GM12878 (cell line): ENCODE measurements at regions not wholly inside any gene's neighbourhood (a gene's known extent, or its start where the extent isn't known, plus 50 kb on each side); places are given as distances from the start of the nearest gene placed in this dataset.

Source experiments
- ATAC-seq: fragments of 200-7000 bp; cut with Tn5 transposase; 3 replicates; pipeline ENCODE4 v1.9.1; 2020; ENCODE audit warnings: mild to moderate bottlenecking, moderate library complexity
- BruUV-seq: library from RNA; stranded (reverse); fragments of 400-500 nt; replicated peaks from 2 replicates; lab custom pipeline; 2021; lab: Mats Ljungman, UMichigan
- CTCF ChIA-PET: fragments of 300-600 bp; sonication (Branson Sonifier 250); formaldehyde crosslinking; extraction: SDS; loops from one replicate; lab custom pipeline; 2021; ENCODE audit warnings: inconsistent platforms; lab: Yijun Ruan, JAX
- POLR2A ChIA-PET: fragments of 350-600 bp; formaldehyde crosslinking; extraction: SDS; loops from one replicate; lab custom pipeline; 2021; ENCODE audit warnings: inconsistent platforms; lab: Charles Lee
- RAD21 ChIA-PET: fragments of 300-600 bp; sonication (Branson Sonifier 250); formaldehyde crosslinking; loops from one replicate; lab custom pipeline; 2023; ENCODE audit warnings: antibody characterized with exemption; ENCODE audit not compliant: unreplicated experiment; lab: Charles Lee
- SMC1A ChIA-PET: fragments of 300-600 bp; sonication (Branson Sonifier 250); formaldehyde crosslinking; loops from one replicate; lab custom pipeline; 2023; ENCODE audit not compliant: unreplicated experiment, uncharacterized antibody; lab: Charles Lee
- DNase-seq: peaks from one replicate; pipeline ENCODE4 v3.0.0-alpha.2; 2011; ENCODE audit warnings: low read depth, low spot score
- FAIRE-seq: peaks from 3 replicates; lab custom pipeline; 2011; peaks lifted over from hg19 to GRCh38; lab: Jason Lieb, UNC
- H2AFZ ChIP-seq: 2 replicates; pipeline ENCODE4 v1.6.0; 2011; ENCODE audit warnings: low read depth, low read length, control low read depth; ENCODE audit not compliant: control insufficient read depth
- H3K27ac ChIP-seq: 2 replicates; pipeline ENCODE4 v1.5.1; 2011; ENCODE audit warnings: control low read depth; ENCODE audit not compliant: control insufficient read depth, insufficient read depth
- H3K27me3 ChIP-seq, 2 experiments: replicated peaks in 1 of 2; 2 replicates each; pipeline versions ENCODE4 v1.6.0 to v1.6.1; 2011; ENCODE audit warnings: low read length in 1 of 2; ENCODE audit not compliant: control insufficient read depth in 2 of 2, insufficient read depth in 2 of 2
- H3K36me3 ChIP-seq, 2 experiments: 2 replicates each; pipeline ENCODE4 v1.5.1; 2011; ENCODE audit warnings: low read length in 1 of 2; ENCODE audit not compliant: control insufficient read depth in 2 of 2, insufficient read depth in 2 of 2
- H3K4me1 ChIP-seq: 2 replicates; pipeline ENCODE4 v1.6.1; 2011; ENCODE audit warnings: mild to moderate bottlenecking, low read length, moderate library complexity, mixed read lengths; ENCODE audit not compliant: control insufficient read depth, insufficient read depth
- H3K4me2 ChIP-seq: 2 replicates; pipeline ENCODE4 v1.6.0; 2011; ENCODE audit warnings: control low read depth; ENCODE audit not compliant: control insufficient read depth, insufficient read depth
- H3K4me3 ChIP-seq: fragments of 200-600 bp; sonication (generic); 2 replicates; pipeline ENCODE4 v1.5.1; 2016
- H3K79me2 ChIP-seq: 2 replicates; pipeline ENCODE4 v1.6.0; 2011; ENCODE audit warnings: low read length; ENCODE audit not compliant: control insufficient read depth, insufficient read depth
- H3K9ac ChIP-seq: 2 replicates; pipeline ENCODE4 v1.8.0; 2011; ENCODE audit warnings: low read length, control low read depth, mixed read lengths; ENCODE audit not compliant: control insufficient read depth, insufficient read depth
- H3K9me3 ChIP-seq: replicated peaks from 3 replicates; pipeline ENCODE4 v1.5.1; 2011; ENCODE audit warnings: mild to moderate bottlenecking, low read length; ENCODE audit not compliant: control insufficient read depth, insufficient read depth
- H4K20me1 ChIP-seq: 2 replicates; pipeline ENCODE4 v1.6.0; 2011; ENCODE audit not compliant: control insufficient read depth, insufficient read depth
- ASH2L ChIP-seq: fragments of 300-600, 200-600 bp; sonication (generic); IDR thresholded peaks from 2 replicates; pipeline ENCODE4 v1.6.1; 2017; ENCODE audit warnings: low read depth, mild to moderate bottlenecking, borderline replicate concordance
- BHLHE40 ChIP-seq, 2 experiments: fragments of 450-650 bp in 1 of 2; IDR thresholded peaks; 2 replicates each; pipeline ENCODE4 v1.6.1; 2011 to 2017; ENCODE audit warnings: low read depth in 2 of 2, borderline replicate concordance in 1 of 2, improper control_type of control experiment in 1 of 2, low read length in 1 of 2, mild to moderate bottlenecking in 1 of 2
- CBFB ChIP-seq: IDR thresholded peaks from 2 replicates; pipeline ENCODE4 v1.6.1; 2016; ENCODE audit warnings: antibody characterized with exemption, low read depth
- CBX3 ChIP-seq: fragments of 200-600 bp; sonication (generic); IDR thresholded peaks from 2 replicates; pipeline ENCODE4 v1.6.1; 2016; ENCODE audit warnings: low read depth, borderline replicate concordance
- CHD1 ChIP-seq: IDR thresholded peaks from 2 replicates; pipeline ENCODE4 v1.6.1; 2012; ENCODE audit warnings: low read depth, low read length, improper control_type of control experiment
- ETV6 ChIP-seq, 2 experiments: fragments of 450-650 bp in 1 of 2; IDR thresholded peaks in 1 of 2; conservative IDR thresholded peaks in 1 of 2; 2 replicates each; pipeline ENCODE4 v1.6.1; 2014; ENCODE audit warnings: antibody characterized with exemption in 1 of 2, borderline replicate concordance in 1 of 2, low read depth in 1 of 2, mild to moderate bottlenecking in 1 of 2, moderate library complexity in 1 of 2
- MXI1 ChIP-seq: fragments of 150-350 bp; IDR thresholded peaks from 2 replicates; pipeline ENCODE4 v1.6.1; 2011; ENCODE audit warnings: low read depth, mild to moderate bottlenecking, inconsistent platforms, low read length, improper control_type of control experiment
- NKRF ChIP-seq: fragments of 450-650 bp; conservative IDR thresholded peaks from 2 replicates; pipeline ENCODE4 v1.6.1; 2017; ENCODE audit warnings: mild to moderate bottlenecking, moderate library complexity
- POLR2AphosphoS2 ChIP-seq: IDR thresholded peaks from 2 replicates; pipeline ENCODE4 v1.6.1; 2011; ENCODE audit warnings: low read depth, mild to moderate bottlenecking, low read length, improper control_type of control experiment, moderate library complexity
- SIN3A ChIP-seq: IDR thresholded peaks from 2 replicates; pipeline ENCODE4 v1.6.1; 2012; ENCODE audit warnings: low read depth, low read length, improper control_type of control experiment
- SIX5 ChIP-seq: IDR thresholded peaks from 2 replicates; pipeline ENCODE4 v1.6.1; 2011; ENCODE audit warnings: mild to moderate bottlenecking, low read depth, low read length, moderate library complexity; ENCODE audit not compliant: severe bottlenecking
- SREBF1 ChIP-seq: IDR thresholded peaks from 2 replicates; pipeline ENCODE4 v1.6.1; 2012; ENCODE audit warnings: mild to moderate bottlenecking, low read length
- ZZZ3 ChIP-seq: IDR thresholded peaks from 2 replicates; pipeline ENCODE4 v1.6.1; 2011; ENCODE audit warnings: low read depth; ENCODE audit not compliant: control insufficient read depth, insufficient read length
- WGBS: methylation state at CpG from one replicate; pipeline ENCODE4 v1.1.6; 2016; ENCODE audit warnings: low lambda C conversion rate; ENCODE audit not compliant: insufficient replicate concordance, insufficient coverage; ENCODE audit errors: missing lambda C conversion rate; 5-methylcytosine and 5-hydroxymethylcytosine counted together
- in situ Hi-C: fragments of 300-500 bp; cut with MboI; formaldehyde crosslinking; loops from 9 replicates; pipeline ENCODE4 v1.14.3; 2018; ENCODE audit warnings: mixed read lengths
- intact Hi-C: fragments of 100-400 bp; cut with micrococcal nuclease; formaldehyde crosslinking; loops from one replicate; pipeline ENCODE4 v1.14.2; 2022; ENCODE audit not compliant: unreplicated experiment
- TF ChIP-seq, protein P1 (sequence below): IDR thresholded peaks from 2 replicates; pipeline ENCODE4 v1.6.1; 2012; ENCODE audit warnings: improper control_type of control experiment, low read depth, low read length; ENCODE audit not compliant: insufficient replicate concordance

- Histone ChIP-seq H3K9ac (no peak overlapping the region), H3K4me3 (no peak overlapping the region), H2AFZ (no peak overlapping the region), H3K4me2 (no peak overlapping the region), H4K20me1 (no peaks in the 10 kb centered on the region)
- FAIRE-seq = no peak
- intact Hi-C loops = no loop called here
- BruUV-seq = no TSS peak
- ChIA-PET CTCF (interaction anchor here (1.3 kb wide), 1 partner anchor 27 kb away, joined by 3 read pairs; no protein-coding TSS in a partner anchor), RAD21 (no interaction called here)
- DNase-seq = no peak
- ATAC-seq = no peak
- no peak for TF ChIP-seq CBX3
- no peak for TF ChIP-seq SIN3A
- TF ChIP-seq ETV6 (conservative IDR thresholded peaks at IDR 0.05 in 1 of 2, IDR thresholded peaks at IDR 0.05 in 1 of 2; ENCODE audit: borderline replicate concordance in 1 of 2, low read depth in 1 of 2) = no peak
- TF ChIP-seq BHLHE40 (IDR thresholded peaks at IDR 0.05; ENCODE audit: borderline replicate concordance in 1 of 2, low read depth in 2 of 2, low read length in 1 of 2) = no peak
- TF ChIP-seq POLR2AphosphoS2 = no peak
- no peak for TF ChIP-seq ZZZ3
- TF ChIP-seq, protein P1, sequence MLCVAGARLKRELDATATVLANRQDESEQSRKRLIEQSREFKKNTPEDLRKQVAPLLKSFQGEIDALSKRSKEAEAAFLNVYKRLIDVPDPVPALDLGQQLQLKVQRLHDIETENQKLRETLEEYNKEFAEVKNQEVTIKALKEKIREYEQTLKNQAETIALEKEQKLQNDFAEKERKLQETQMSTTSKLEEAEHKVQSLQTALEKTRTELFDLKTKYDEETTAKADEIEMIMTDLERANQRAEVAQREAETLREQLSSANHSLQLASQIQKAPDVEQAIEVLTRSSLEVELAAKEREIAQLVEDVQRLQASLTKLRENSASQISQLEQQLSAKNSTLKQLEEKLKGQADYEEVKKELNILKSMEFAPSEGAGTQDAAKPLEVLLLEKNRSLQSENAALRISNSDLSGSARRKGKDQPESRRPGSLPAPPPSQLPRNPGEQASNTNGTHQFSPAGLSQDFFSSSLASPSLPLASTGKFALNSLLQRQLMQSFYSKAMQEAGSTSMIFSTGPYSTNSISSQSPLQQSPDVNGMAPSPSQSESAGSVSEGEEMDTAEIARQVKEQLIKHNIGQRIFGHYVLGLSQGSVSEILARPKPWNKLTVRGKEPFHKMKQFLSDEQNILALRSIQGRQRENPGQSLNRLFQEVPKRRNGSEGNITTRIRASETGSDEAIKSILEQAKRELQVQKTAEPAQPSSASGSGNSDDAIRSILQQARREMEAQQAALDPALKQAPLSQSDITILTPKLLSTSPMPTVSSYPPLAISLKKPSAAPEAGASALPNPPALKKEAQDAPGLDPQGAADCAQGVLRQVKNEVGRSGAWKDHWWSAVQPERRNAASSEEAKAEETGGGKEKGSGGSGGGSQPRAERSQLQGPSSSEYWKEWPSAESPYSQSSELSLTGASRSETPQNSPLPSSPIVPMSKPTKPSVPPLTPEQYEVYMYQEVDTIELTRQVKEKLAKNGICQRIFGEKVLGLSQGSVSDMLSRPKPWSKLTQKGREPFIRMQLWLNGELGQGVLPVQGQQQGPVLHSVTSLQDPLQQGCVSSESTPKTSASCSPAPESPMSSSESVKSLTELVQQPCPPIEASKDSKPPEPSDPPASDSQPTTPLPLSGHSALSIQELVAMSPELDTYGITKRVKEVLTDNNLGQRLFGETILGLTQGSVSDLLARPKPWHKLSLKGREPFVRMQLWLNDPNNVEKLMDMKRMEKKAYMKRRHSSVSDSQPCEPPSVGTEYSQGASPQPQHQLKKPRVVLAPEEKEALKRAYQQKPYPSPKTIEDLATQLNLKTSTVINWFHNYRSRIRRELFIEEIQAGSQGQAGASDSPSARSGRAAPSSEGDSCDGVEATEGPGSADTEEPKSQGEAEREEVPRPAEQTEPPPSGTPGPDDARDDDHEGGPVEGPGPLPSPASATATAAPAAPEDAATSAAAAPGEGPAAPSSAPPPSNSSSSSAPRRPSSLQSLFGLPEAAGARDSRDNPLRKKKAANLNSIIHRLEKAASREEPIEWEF = no peak
- TF ChIP-seq SIX5 = no peak
- TF ChIP-seq CHD1 = no peak
- TF ChIP-seq CBFB = no peak
- no peak for TF ChIP-seq NKRF
- no peak for TF ChIP-seq ASH2L
- TF ChIP-seq MXI1 = no peak
- no peak for TF ChIP-seq SREBF1
- TF ChIP-seq, all 136 proteins: peak for 0
- no peaks in the 10 kb centered on the region for H3K79me2 ChIP-seq
- no peak overlapping the region for H3K27ac ChIP-seq
- H3K36me3 ChIP-seq = peaks cover 0 to 1% of the 10 kb centered on the region in 2 experiments; a peak in 2 of 4 replicates
- H3K4me1 ChIP-seq = no peaks in the 10 kb centered on the region
- ChIA-PET SMC1A (no interaction called here), POLR2A (no interaction called here)
- no peaks in the 10 kb centered on the region; the same call in 2 of the 3 replicates for H3K9me3 ChIP-seq
- H3K27me3 ChIP-seq = no peaks in the 10 kb centered on the region
- in situ Hi-C loops = no loop called here
- 81% methylated on average over 7 of the region's 7 CpGs for WGBS
Measured at GRCh38 chr2:186433777-186434432, 52.2 kb upstream of the ZC3H15 start.
